H9 (cell line): ENCODE measurements at regions not wholly inside any gene's neighbourhood (a gene's known extent, or its start where the extent isn't known, plus 50 kb on each side); places are given as distances from the start of the nearest gene placed in this dataset.

Experiments
- DNase-seq: peaks from one replicate; pipeline ENCODE4 v3.0.0-alpha.2; 2017
- H2AFZ ChIP-seq: one replicate; pipeline ENCODE4 v1.6.1; 2013; ENCODE audit warnings: mild to moderate bottlenecking, low read length, control low read depth, moderate library complexity
- H2AK5ac ChIP-seq: 2 replicates; pipeline ENCODE4 v1.6.1; 2013; ENCODE audit warnings: low read length, control low read depth, mixed read lengths; ENCODE audit not compliant: insufficient read length
- H2BK120ac ChIP-seq: one replicate; pipeline ENCODE4 v1.6.1; 2013; ENCODE audit warnings: low read depth, mild to moderate bottlenecking, low read length, control low read depth, inconsistent platforms; ENCODE audit not compliant: poor library complexity, severe bottlenecking
- H2BK12ac ChIP-seq: 2 replicates; pipeline ENCODE4 v1.6.1; 2013; ENCODE audit warnings: low read length, control low read depth, mixed read lengths, low read depth; ENCODE audit not compliant: insufficient read length
- H2BK15ac ChIP-seq: 2 replicates; pipeline ENCODE4 v1.6.1; 2013; ENCODE audit warnings: low read depth, low read length, control low read depth
- H2BK20ac ChIP-seq: one replicate; pipeline ENCODE4 v1.6.1; 2013; ENCODE audit warnings: low read depth, mild to moderate bottlenecking, low read length, control low read depth, inconsistent platforms; ENCODE audit not compliant: poor library complexity, severe bottlenecking
- H2BK5ac ChIP-seq: 2 replicates; pipeline ENCODE4 v1.6.1; 2013; ENCODE audit warnings: low read length, control low read depth, mixed read lengths; ENCODE audit not compliant: insufficient read length
- H3K14ac ChIP-seq: 2 replicates; pipeline ENCODE4 v1.6.1; 2013; ENCODE audit warnings: low read length, control low read depth; ENCODE audit not compliant: insufficient read depth
- H3K18ac ChIP-seq: 2 replicates; pipeline ENCODE4 v1.6.1; 2013; ENCODE audit warnings: low read depth, mild to moderate bottlenecking, mixed read lengths, low read length, control low read depth; ENCODE audit not compliant: insufficient read length
- H3K23ac ChIP-seq: 2 replicates; pipeline ENCODE4 v1.6.1; 2013; ENCODE audit warnings: low read length, control low read depth, mixed read lengths, low read depth; ENCODE audit not compliant: insufficient read length
- H3K23me2 ChIP-seq: 2 replicates; pipeline ENCODE4 v1.6.1; 2013; ENCODE audit warnings: low read depth, mild to moderate bottlenecking, mixed read lengths, low read length, control low read depth; ENCODE audit not compliant: insufficient read length, poor library complexity, severe bottlenecking
- H3K27ac ChIP-seq: 2 replicates; pipeline ENCODE4 v1.5.1; 2013; ENCODE audit warnings: low read length, control low read depth, mixed read lengths, low read depth; ENCODE audit not compliant: insufficient read length
- H3K27me3 ChIP-seq: 2 replicates; pipeline ENCODE4 v1.6.1; 2013; ENCODE audit warnings: low read length, control low read depth, inconsistent platforms; ENCODE audit not compliant: insufficient read depth
- H3K4ac ChIP-seq: 2 replicates; pipeline ENCODE4 v1.6.1; 2013; ENCODE audit warnings: low read depth, mild to moderate bottlenecking, control low read depth, inconsistent platforms, low read length, moderate library complexity
- H3K4me1 ChIP-seq: 2 replicates; pipeline ENCODE4 v1.6.1; 2013; ENCODE audit warnings: low read length, control low read depth, inconsistent platforms; ENCODE audit not compliant: insufficient read depth
- H3K4me2 ChIP-seq: 2 replicates; pipeline ENCODE4 v1.6.1; 2013; ENCODE audit warnings: low read length, control low read depth, mixed read lengths; ENCODE audit not compliant: insufficient read length, insufficient read depth
- H3K56ac ChIP-seq: 2 replicates; pipeline ENCODE4 v1.6.1; 2013; ENCODE audit warnings: low read depth, mild to moderate bottlenecking, mixed read lengths, low read length, control low read depth; ENCODE audit not compliant: insufficient read length
- H3K79me1 ChIP-seq: 2 replicates; pipeline ENCODE4 v1.6.1; 2013; ENCODE audit warnings: low read depth, mild to moderate bottlenecking, moderate library complexity, low read length, control low read depth, inconsistent platforms; ENCODE audit not compliant: insufficient read depth, poor library complexity, severe bottlenecking
- H3K79me2 ChIP-seq: 2 replicates; pipeline ENCODE4 v1.6.1; 2013; ENCODE audit warnings: low read length, control low read depth, inconsistent platforms; ENCODE audit not compliant: insufficient read depth
- H3K9ac ChIP-seq: 2 replicates; pipeline ENCODE4 v1.6.1; 2013; ENCODE audit warnings: low read length, control low read depth, mixed read lengths; ENCODE audit not compliant: insufficient read length; ENCODE audit errors: extremely low read depth
- H3K9me3 ChIP-seq: one replicate; pipeline ENCODE4 v1.6.1; 2013; ENCODE audit warnings: low read depth, low read length, inconsistent platforms; ENCODE audit not compliant: control insufficient read depth
- H3T11ph ChIP-seq: one replicate; pipeline ENCODE4 v1.6.1; 2013; ENCODE audit warnings: mild to moderate bottlenecking, low read length, control low read depth, inconsistent platforms
- H4K20me1 ChIP-seq: one replicate; pipeline ENCODE4 v1.6.1; 2013; ENCODE audit not compliant: control insufficient read depth, insufficient read length, insufficient read depth
- H4K5ac ChIP-seq: 2 replicates; pipeline ENCODE4 v1.6.1; 2013; ENCODE audit warnings: low read depth, mild to moderate bottlenecking, mixed read lengths, low read length, control low read depth; ENCODE audit not compliant: insufficient read length
- H4K8ac ChIP-seq: replicated peaks from 2 replicates; pipeline ENCODE4 v1.6.1; 2013; ENCODE audit warnings: low read length, control low read depth, mixed read lengths, low read depth; ENCODE audit not compliant: insufficient read length
- H4K91ac ChIP-seq: 2 replicates; pipeline ENCODE4 v1.6.1; 2013; ENCODE audit warnings: low read depth, mild to moderate bottlenecking, moderate library complexity, mixed read lengths, low read length, control low read depth; ENCODE audit not compliant: insufficient read length
- H3K27ac Mint-ChIP-seq, 3 experiments: 2 replicates in 2 of 3; 3 replicates in 1 of 3; pipeline ENCODE4 v1.8.0; 2020 to 2021; ENCODE audit warnings: mixed read lengths in 3 of 3, mild to moderate bottlenecking in 1 of 3, moderate library complexity in 1 of 3
- H3K27me3 Mint-ChIP-seq: 2 replicates; pipeline ENCODE4 v1.8.0; 2021; ENCODE audit warnings: low read depth, mild to moderate bottlenecking, moderate library complexity, mixed read lengths
- H3K36me3 Mint-ChIP-seq, 3 experiments: 2 replicates in 2 of 3; 3 replicates in 1 of 3; pipeline ENCODE4 v1.8.0; 2020 to 2021; ENCODE audit warnings: low read depth in 3 of 3, mixed read lengths in 3 of 3; ENCODE audit not compliant: insufficient read depth in 1 of 3
- H3K4me1 Mint-ChIP-seq, 2 experiments: 2 replicates each; pipeline ENCODE4 v1.8.0; 2020; ENCODE audit warnings: mixed read lengths in 2 of 2
- H3K4me3 Mint-ChIP-seq, 2 experiments: 2 replicates in 1 of 2; 3 replicates in 1 of 2; pipeline ENCODE4 v1.8.0; 2020 to 2021; ENCODE audit warnings: mild to moderate bottlenecking in 2 of 2, mixed read lengths in 2 of 2, moderate library complexity in 1 of 2
- H3K9me3 Mint-ChIP-seq, 2 experiments: 2 replicates in 1 of 2; 3 replicates in 1 of 2; pipeline ENCODE4 v1.8.0; 2020; ENCODE audit warnings: mild to moderate bottlenecking in 2 of 2, mixed read lengths in 2 of 2, moderate library complexity in 1 of 2
- CTCF ChIP-seq: fragments of 200-600 bp; sonication (generic); conservative IDR thresholded peaks from 3 replicates; pipeline ENCODE4 v1.8.0; 2021; ENCODE audit warnings: antibody characterized with exemption, mild to moderate bottlenecking
- WGBS: extraction: QIAGEN DNeasy Blood & Tissue Kit; methylation state at CpG from one replicate; pipeline ENCODE4 v1.1.7; 2013; ENCODE audit warnings: missing lambda C conversion rate, low lambda C conversion rate, mixed read lengths; ENCODE audit not compliant: insufficient read length; ENCODE audit errors: extremely low coverage; 5-methylcytosine and 5-hydroxymethylcytosine counted together

DNA sequence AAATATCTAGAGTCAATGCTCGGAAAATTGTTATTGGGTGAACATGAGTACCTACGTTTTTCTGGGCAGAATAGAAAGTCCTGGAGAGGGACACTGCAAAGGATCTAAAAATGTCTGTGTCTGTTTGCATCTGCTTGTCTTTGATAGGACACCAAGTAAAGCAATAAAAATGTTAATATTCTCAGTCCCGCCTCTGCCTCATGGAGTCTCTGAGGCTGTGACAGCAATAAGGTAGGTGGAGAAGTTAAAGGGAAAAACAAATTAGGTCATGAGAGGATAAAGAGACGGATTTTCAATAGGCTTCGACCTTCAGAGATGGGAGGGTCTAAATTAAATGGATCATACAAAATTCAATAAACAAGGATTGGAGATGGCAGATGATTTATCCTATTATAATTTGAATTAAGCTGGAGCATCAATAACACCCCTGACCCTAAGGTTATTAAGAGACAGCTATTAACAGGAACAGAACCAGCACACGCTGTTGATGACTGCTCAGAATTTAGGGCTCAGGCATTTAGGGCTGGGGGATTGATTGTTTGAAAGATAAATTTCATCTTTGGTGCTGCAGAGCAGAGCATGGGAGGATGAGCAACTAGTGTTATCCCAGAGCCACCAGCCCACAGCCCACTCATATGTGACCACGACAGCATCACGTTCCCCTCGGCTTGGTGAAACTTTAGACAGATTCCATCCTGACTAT, 620.3 kb upstream of the CDH4 start:
- no peak for DNase-seq
- H3K36me3 Mint-ChIP-seq: peaks cover 0 to 11% (median 7%) of the 10 kb centered on the region in 3 experiments; a peak in 5 of 7 replicates
- H2AK5ac ChIP-seq: no peak overlapping the region

More for the DNA sequence above, 620.3 kb upstream of the CDH4 start:
- H2BK5ac ChIP-seq: no peak overlapping the region
- no peak overlapping the region for H3K27ac Mint-ChIP-seq
- H3K4me1 ChIP-seq: no peaks in the 10 kb centered on the region
- no peak overlapping the region for H3K4me2 ChIP-seq
- no peak overlapping the region for H3K18ac ChIP-seq
- H2BK15ac ChIP-seq: no peak overlapping the region
- H3K9me3 Mint-ChIP-seq: peaks cover 8% of the 10 kb centered on the region in 2 experiments
- no peaks in the 10 kb centered on the region for H3K79me1 ChIP-seq
- no peak overlapping the region for H2BK120ac ChIP-seq
- peaks cover 8% of the 10 kb centered on the region for H3K27me3 Mint-ChIP-seq
- no peaks in the 10 kb centered on the region for H3K4me1 Mint-ChIP-seq
- H3K56ac ChIP-seq: no peak overlapping the region
- H3K23ac ChIP-seq: no peak overlapping the region
- no peaks in the 10 kb centered on the region for H4K20me1 ChIP-seq
- no peak overlapping the region for H4K91ac ChIP-seq
- no peak overlapping the region for H2AFZ ChIP-seq
- H3K27ac ChIP-seq: no peak overlapping the region
- H4K8ac ChIP-seq: no peak overlapping the region
- no peak overlapping the region for H3K4ac ChIP-seq
- no peak for TF ChIP-seq CTCF
- no peak overlapping the region for H2BK12ac ChIP-seq
- no peak overlapping the region for H3T11ph ChIP-seq
- no peaks in the 10 kb centered on the region for H3K79me2 ChIP-seq
- no peak overlapping the region for H2BK20ac ChIP-seq
- no peaks in the 10 kb centered on the region for H3K9me3 ChIP-seq
- H3K9ac ChIP-seq: no peak overlapping the region
- WGBS: no CpG with 5 or more reads among the region's 9 CpGs
- H3K14ac ChIP-seq: no peak overlapping the region
- H3K23me2 ChIP-seq: no peaks in the 10 kb centered on the region
- H4K5ac ChIP-seq: no peak overlapping the region
- no peaks in the 10 kb centered on the region for H3K27me3 ChIP-seq
- no peak overlapping the region for H3K4me3 Mint-ChIP-seq
